GM18517 (cell line): ENCODE measurements at regions not wholly inside any gene's neighbourhood (a gene's known extent, or its start where the extent isn't known, plus 50 kb on each side); places are given as distances from the start of the nearest gene placed in this dataset.
"Not testable (repeated sequence)": the region's sequence is repeated elsewhere in the genome, so short reads cannot be mapped to it uniquely, and the experiment has no call there.

Source experiments
- ATAC-seq: cut with Tn5 transposase; IDR thresholded peaks from one replicate; pipeline ENCODE4 v1.9.1; 2021; ENCODE audit warnings: mild to moderate bottlenecking, moderate library complexity; ENCODE audit not compliant: unreplicated experiment

DNA sequence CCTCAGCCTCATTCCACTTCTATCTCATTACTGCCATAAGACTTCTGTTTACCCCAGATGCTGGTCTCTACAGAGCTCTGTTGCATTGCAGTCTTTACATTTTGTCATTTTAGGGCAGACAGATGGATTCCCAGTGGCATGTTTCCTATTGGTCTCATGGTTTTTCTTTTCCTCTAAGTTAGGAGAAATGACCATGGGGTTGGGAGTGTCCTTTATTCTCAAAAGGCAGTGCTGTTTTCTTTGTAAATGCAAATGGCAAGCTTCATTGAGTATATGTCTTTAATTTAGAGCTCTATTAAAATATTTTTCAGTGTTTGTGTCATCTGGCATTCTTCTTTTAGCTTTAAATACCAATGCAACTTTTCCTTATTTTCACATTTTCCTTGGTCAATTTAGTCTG lies 57.0 kb downstream of the MSTN start:
- no peak for ATAC-seq

GRCh38 chr2:189999661-190000060 lies 62.9 kb downstream of the MSTN start:
- no peak for ATAC-seq

DNA sequence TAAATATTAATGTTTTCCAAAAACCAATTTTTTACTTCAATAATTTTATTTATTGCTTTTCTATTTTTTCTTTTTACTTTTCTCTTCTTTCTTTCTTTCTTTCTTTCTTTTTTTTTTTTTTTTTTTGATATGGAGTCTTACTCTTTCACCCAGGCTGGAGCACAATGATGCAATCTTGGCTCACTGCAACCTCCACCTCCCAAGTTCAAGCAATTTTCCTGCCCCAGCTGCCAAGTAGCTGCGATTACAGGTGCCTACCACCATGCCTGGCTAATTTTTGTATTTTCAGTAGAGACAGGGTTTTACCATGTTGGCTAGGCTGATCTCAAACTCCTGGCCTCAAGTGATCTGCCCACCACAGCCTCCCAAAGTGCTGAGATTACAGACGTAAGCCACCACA lies 63.9 kb downstream of the MSTN start:
- not testable (repeated sequence) for ATAC-seq

- no peak for ATAC-seq
Observed at GRCh38 chr2:189997016-189997415, 65.5 kb downstream of the MSTN start.

DNA sequence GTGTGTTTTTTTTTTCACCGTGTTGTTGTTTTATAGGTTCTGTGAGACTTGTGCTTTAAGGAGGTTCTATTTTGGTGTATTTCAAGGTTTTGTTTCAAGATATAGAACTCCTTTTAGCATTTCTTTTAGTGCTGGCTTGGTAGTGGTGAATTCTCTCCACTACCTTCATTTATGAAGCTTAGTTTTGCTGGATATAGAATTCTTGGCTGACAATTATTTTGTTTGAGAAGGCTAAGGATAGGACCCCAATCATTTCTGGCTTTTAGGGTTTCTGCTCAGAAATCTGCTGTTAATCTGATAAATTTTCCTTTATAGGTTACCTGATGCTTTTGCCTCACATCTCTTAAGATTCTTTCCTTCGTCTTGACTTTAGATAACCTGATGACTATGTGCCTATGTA lies 66.8 kb downstream of the MSTN start:
- ATAC-seq = no peak

GRCh38 chr2:189982780-189983394 lies 79.6 kb downstream of the MSTN start:
- ATAC-seq = no peak

- ATAC-seq = no peak
Observed at GRCh38 chr2:189982087-189982486, 80.4 kb downstream of the MSTN start.

DNA sequence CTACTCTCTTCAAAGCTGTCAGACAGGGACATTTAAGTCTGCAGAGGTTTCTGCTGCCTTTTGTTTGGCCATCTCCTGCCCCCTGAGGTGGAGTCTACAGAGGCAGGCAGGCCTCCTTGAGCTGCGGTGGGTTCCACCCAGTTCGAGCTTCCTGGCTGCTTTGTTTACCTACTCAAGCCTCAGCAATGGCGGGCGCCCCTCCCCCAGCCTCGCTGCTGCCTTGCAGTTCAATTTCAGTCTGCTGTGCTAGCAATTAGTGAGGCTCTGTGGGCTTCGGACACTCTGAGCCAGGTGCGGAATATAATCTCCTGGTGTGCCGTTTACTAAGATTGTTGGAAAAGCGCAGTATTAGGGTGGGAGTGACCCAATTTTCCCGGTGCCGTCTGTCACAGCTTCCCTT lies 86.0 kb downstream of the MSTN start:
- not testable (repeated sequence) for ATAC-seq

GRCh38 chr2:189960346-189960745 lies 102.2 kb downstream of the MSTN start:
- no peak for ATAC-seq

GRCh38 chr2:189959450-189959849 lies 103.1 kb downstream of the MSTN start:
- ATAC-seq = no peak

DNA sequence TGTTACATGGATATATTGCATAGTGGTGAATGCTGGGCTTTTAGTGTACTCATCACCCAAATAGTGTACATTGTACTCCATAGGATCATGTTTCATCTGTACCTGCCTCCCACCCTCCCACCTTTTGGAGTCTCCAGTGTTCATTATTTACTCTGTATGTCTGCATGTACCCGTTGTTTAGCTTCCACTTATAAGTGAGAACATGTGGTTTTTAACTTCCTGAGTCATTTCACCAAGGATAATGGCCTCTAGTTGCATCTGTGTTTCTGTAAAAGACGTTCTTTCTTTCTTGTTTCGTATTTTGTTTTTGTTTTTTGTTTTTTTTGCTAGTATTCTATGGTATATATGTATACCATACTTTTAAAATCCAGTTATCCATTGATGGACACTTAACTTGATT lies 107.5 kb downstream of the MSTN start:
- ATAC-seq = peak; percentile 56

GRCh38 chr2:189952536-189953109 lies 109.9 kb downstream of the MSTN start:
- ATAC-seq = peak; percentile 94

GRCh38 chr2:189951791-189952535 lies 110.6 kb downstream of the MSTN start:
- ATAC-seq = peak; percentile 31

- ATAC-seq = no peak
Observed at GRCh38 chr2:189943009-189943408, 119.5 kb downstream of the MSTN start.

GRCh38 chr2:189940913-189941312 lies 121.6 kb downstream of the MSTN start:
- ATAC-seq = no peak

DNA sequence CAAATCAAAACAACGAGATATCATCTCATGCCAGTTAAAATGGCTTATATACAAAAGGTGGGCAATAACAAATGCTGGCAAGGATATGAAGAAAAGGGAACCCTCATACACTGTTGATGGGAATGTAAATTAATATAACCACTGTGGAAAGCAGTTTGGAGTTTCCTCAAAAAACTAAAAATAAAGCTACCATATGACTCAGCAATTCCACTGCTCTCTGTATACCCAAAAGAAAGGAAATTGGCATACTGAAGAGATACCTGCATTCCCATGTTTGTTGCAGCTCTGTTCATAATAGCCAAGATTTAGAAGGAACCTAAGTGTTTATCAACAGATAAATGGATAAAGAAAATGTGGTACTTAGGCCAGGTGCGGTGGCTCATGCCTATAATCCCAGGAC lies 124.8 kb downstream of the MSTN start:
- ATAC-seq = no peak

GRCh38 chr2:189933911-189934399 lies 128.6 kb downstream of the MSTN start:
- no peak for ATAC-seq

DNA sequence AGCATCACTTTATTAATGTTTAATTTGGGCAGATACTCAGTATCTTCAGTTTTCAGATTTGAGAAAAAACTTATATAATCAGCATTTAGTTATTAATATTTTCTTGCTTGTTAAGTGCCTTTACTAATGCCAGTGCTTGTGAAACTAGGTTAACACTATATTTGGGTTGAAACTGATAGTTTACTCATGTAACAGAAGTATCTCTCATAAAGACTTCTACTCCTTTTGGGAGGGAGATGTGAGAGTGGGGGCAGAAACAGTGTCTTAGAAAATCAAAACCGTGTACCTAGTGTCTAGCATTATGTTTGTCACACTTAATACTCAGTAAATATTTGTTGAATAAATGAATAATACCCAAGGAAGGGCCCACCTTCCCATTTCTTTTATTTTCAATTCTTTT lies 129.5 kb downstream of the MSTN start:
- peak; percentile 96 for ATAC-seq

- no peak for ATAC-seq
Observed at GRCh38 chr2:189927823-189928222, 134.7 kb downstream of the MSTN start.
